ENCODE measurements at regions not wholly inside any gene's neighbourhood (a gene's known extent, or its start where the extent isn't known, plus 50 kb on each side); places are given as distances from the start of the nearest gene placed in this dataset.

DNA sequence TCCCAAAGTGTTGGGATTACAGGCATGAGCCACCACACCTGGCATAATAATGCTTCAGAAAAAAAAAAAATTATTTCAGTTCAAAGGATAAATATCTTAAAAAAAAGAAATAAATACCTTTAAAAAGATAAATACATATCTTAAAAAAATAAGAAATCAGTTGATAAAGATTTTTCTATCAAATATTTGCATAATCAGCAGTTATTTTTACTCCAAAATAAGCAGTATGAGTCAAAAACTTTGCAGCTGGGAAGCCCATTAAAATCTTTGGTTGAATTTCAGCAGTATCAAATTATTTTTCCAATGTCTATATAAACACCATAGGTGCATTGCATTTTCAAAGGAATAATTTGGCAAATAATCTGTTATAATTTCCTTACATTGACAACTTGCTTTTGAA, 202.5 kb downstream of the KBTBD8 start:
- no peaks in the 10 kb centered on the region for H3K4me1 ChIP-seq (ENCODE audit: control insufficient read depth in 2 of 3, insufficient read depth in 2 of 3, low read depth in 1 of 3, low read length in 3 of 3)
- no peak for DNase-seq
- FAIRE-seq, result no peak
- no peak overlapping the region for H3K9ac ChIP-seq (ENCODE audit: low read length in 3 of 3)
- H3K4me3 ChIP-seq (ENCODE audit: low read length in 3 of 3), result no peak overlapping the region
- TF ChIP-seq, protein P1, sequence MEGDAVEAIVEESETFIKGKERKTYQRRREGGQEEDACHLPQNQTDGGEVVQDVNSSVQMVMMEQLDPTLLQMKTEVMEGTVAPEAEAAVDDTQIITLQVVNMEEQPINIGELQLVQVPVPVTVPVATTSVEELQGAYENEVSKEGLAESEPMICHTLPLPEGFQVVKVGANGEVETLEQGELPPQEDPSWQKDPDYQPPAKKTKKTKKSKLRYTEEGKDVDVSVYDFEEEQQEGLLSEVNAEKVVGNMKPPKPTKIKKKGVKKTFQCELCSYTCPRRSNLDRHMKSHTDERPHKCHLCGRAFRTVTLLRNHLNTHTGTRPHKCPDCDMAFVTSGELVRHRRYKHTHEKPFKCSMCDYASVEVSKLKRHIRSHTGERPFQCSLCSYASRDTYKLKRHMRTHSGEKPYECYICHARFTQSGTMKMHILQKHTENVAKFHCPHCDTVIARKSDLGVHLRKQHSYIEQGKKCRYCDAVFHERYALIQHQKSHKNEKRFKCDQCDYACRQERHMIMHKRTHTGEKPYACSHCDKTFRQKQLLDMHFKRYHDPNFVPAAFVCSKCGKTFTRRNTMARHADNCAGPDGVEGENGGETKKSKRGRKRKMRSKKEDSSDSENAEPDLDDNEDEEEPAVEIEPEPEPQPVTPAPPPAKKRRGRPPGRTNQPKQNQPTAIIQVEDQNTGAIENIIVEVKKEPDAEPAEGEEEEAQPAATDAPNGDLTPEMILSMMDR (IDR thresholded peaks at IDR 0.05; ENCODE audit: borderline replicate concordance, extremely low read depth, insufficient read depth), result no peak
- H3K27me3 ChIP-seq (ENCODE audit: control insufficient read depth, insufficient read depth, low read length), result no peaks in the 10 kb centered on the region
- intact Hi-C loops (cut with DNase I), result no loop called here
- no peaks in the 10 kb centered on the region for H3K36me3 ChIP-seq (ENCODE audit: control insufficient read depth in 2 of 3, insufficient read depth in 3 of 3, low read length in 3 of 3)
- no peak overlapping the region for H3K27ac ChIP-seq (ENCODE audit: low read depth in 2 of 2, low read length in 2 of 2)
- no peaks in the 10 kb centered on the region for H3K9me3 ChIP-seq (ENCODE audit: control insufficient read depth in 2 of 3, insufficient read depth in 1 of 3, low read length in 3 of 3)

DNA sequence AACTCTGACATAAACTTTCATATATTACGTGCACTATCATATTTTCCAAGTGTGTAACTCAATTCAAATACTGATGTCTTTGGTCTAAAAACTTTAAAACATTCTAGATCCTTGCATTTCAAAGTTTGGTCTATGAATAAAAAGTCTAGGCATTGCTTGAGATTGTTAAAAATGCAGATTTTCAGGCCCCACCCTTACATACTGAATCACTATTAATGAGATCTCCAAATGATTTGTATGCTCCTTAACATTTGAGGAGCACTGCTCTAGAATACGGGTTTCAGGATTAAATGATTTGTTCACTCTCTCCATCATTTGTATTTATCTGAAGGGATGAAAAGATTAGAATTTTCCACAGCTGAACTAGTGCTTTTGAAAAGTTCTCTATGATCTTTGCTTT, 202.9 kb downstream of the KBTBD8 start:
- Histone ChIP-seq H3K27me3 (ENCODE audit: control insufficient read depth, insufficient read depth, low read length) (no peaks in the 10 kb centered on the region), H3K9me3 (ENCODE audit: control insufficient read depth in 2 of 3, insufficient read depth in 1 of 3, low read length in 3 of 3) (no peaks in the 10 kb centered on the region), H3K36me3 (ENCODE audit: control insufficient read depth in 2 of 3, insufficient read depth in 3 of 3, low read length in 3 of 3) (no peaks in the 10 kb centered on the region), H3K4me3 (ENCODE audit: low read length in 3 of 3) (no peak overlapping the region), H3K9ac (ENCODE audit: low read length in 3 of 3) (no peak overlapping the region), H3K4me1 (ENCODE audit: control insufficient read depth in 2 of 3, insufficient read depth in 2 of 3, low read depth in 1 of 3, low read length in 3 of 3) (no peaks in the 10 kb centered on the region), H3K27ac (ENCODE audit: low read depth in 2 of 2, low read length in 2 of 2) (no peak overlapping the region)
- DNase-seq, result no peak
- FAIRE-seq, result no peak
- TF ChIP-seq, protein P1 (IDR thresholded peaks at IDR 0.05; ENCODE audit: borderline replicate concordance, extremely low read depth, insufficient read depth), result no peak
- intact Hi-C loops (cut with DNase I), result no loop called here

DNA sequence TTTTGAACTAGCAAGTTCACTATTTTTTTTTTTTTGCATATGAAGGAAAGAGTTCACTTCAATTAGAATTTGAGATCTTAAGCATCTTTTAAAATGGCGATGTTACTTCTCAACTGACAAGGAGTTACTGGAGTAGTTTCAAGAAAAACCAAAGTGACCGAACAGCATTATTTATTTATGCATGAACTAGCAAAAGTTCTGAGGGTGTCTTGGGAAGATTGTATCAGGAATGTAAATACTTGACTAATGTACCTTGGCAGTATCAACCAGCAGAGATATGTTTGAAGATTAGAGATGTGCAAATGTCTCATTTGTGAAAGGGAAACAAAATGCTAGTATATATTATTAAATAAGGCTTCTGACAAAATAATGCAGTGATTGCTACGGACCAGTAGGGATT, 203.9 kb downstream of the KBTBD8 start:
- intact Hi-C loops (cut with DNase I), result no loop called here

DNA sequence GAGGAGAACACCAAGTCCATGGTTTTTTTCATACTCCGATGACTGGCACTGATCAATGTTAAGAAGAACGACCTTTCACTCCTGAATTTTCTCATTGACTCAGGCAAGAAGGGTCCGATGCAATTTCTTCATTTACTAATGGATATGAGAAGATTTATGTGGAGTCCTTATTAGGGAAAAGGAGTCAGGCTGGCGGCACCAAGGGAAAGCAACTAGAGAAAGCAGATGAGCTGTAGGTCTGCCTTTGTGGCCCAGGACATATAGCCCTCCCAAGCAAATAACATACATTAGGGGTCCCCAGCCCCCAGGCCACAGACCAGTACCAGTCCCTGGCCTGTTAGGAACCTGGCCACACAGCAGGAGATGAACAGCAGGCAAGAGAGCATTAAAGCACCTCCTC, 206.8 kb downstream of the KBTBD8 start:
- no peak for DNase-seq
- no peak overlapping the region for H3K9ac ChIP-seq (ENCODE audit: low read length in 3 of 3)
- intact Hi-C loops (cut with DNase I), result no loop called here
- H3K4me3 ChIP-seq (ENCODE audit: low read length in 3 of 3), result no peak overlapping the region
- no peaks in the 10 kb centered on the region for H3K4me1 ChIP-seq (ENCODE audit: control insufficient read depth in 2 of 3, insufficient read depth in 2 of 3, low read depth in 1 of 3, low read length in 3 of 3)
- no peak for FAIRE-seq
- H3K9me3 ChIP-seq (ENCODE audit: control insufficient read depth in 2 of 3, insufficient read depth in 1 of 3, low read length in 3 of 3), result no peaks in the 10 kb centered on the region
- TF ChIP-seq, protein P1 (IDR thresholded peaks at IDR 0.05; ENCODE audit: borderline replicate concordance, extremely low read depth, insufficient read depth), result no peak
- no peak overlapping the region for H3K27ac ChIP-seq (ENCODE audit: low read depth in 2 of 2, low read length in 2 of 2)
- no peaks in the 10 kb centered on the region for H3K27me3 ChIP-seq (ENCODE audit: control insufficient read depth, insufficient read depth, low read length)
- no peaks in the 10 kb centered on the region for H3K36me3 ChIP-seq (ENCODE audit: control insufficient read depth in 2 of 3, insufficient read depth in 3 of 3, low read length in 3 of 3)

More for the DNA sequence above, 203.9 kb downstream of the KBTBD8 start:
- Histone ChIP-seq H3K27me3 (ENCODE audit: control insufficient read depth, insufficient read depth, low read length) (no peaks in the 10 kb centered on the region), H3K4me3 (ENCODE audit: low read length in 3 of 3) (no peak overlapping the region), H3K9ac (ENCODE audit: low read length in 3 of 3) (no peak overlapping the region), H3K36me3 (ENCODE audit: control insufficient read depth in 2 of 3, insufficient read depth in 3 of 3, low read length in 3 of 3) (no peaks in the 10 kb centered on the region), H3K4me1 (ENCODE audit: control insufficient read depth in 2 of 3, insufficient read depth in 2 of 3, low read depth in 1 of 3, low read length in 3 of 3) (no peaks in the 10 kb centered on the region), H3K27ac (ENCODE audit: low read depth in 2 of 2, low read length in 2 of 2) (no peak overlapping the region), H3K9me3 (ENCODE audit: control insufficient read depth in 2 of 3, insufficient read depth in 1 of 3, low read length in 3 of 3) (no peaks in the 10 kb centered on the region)
- no peak for DNase-seq
- TF ChIP-seq, protein P1 (IDR thresholded peaks at IDR 0.05; ENCODE audit: borderline replicate concordance, extremely low read depth, insufficient read depth), result no peak
- no peak for FAIRE-seq
